DMS53 (cell line): ENCODE measurements at regions not wholly inside any gene's neighbourhood (a gene's known extent, or its start where the extent isn't known, plus 50 kb on each side); places are given as distances from the start of the nearest gene placed in this dataset.

Experiments
- DNase-seq: peaks from one replicate; lab custom pipeline; 2025; lab: John Stamatoyannopoulos, UW

- DNase-seq: no peak
These were observed 208.9 kb downstream of the ASB1 start for GRCh38 chr2:238635647-238636051.

- DNase-seq: no peak
These were observed 209.7 kb downstream of the ASB1 start for GRCh38 chr2:238636269-238637073.

GRCh38 chr2:238638100-238638981 lies 209.5 kb upstream of the TWIST2 start:
- DNase-seq: no peak

GRCh38 chr2:238638982-238639628 lies 208.8 kb upstream of the TWIST2 start:
- no peak for DNase-seq

GRCh38 chr2:238640486-238640885 lies 207.4 kb upstream of the TWIST2 start:
- DNase-seq: no peak

- no peak for DNase-seq
These were observed 204.9 kb upstream of the TWIST2 start for GRCh38 chr2:238642973-238643372.

GRCh38 chr2:238643400-238643907 lies 204.4 kb upstream of the TWIST2 start:
- no peak for DNase-seq

- DNase-seq: peak; percentile 60
These were observed 203.5 kb upstream of the TWIST2 start for GRCh38 chr2:238644095-238645081.

- no peak for DNase-seq
These were observed 202.8 kb upstream of the TWIST2 start for GRCh38 chr2:238645095-238645494.

GRCh38 chr2:238645716-238646115 lies 202.2 kb upstream of the TWIST2 start:
- DNase-seq: no peak

- no peak for DNase-seq
These were observed 201.6 kb upstream of the TWIST2 start for GRCh38 chr2:238646281-238646680.

GRCh38 chr2:238646803-238647202 lies 201.1 kb upstream of the TWIST2 start:
- DNase-seq: no peak

GRCh38 chr2:238649123-238649522 lies 198.8 kb upstream of the TWIST2 start:
- DNase-seq: no peak

GRCh38 chr2:238649936-238650518 lies 197.9 kb upstream of the TWIST2 start:
- DNase-seq: no peak

GRCh38 chr2:238650536-238650935 lies 197.3 kb upstream of the TWIST2 start:
- no peak for DNase-seq

- no peak for DNase-seq
These were observed 196.4 kb upstream of the TWIST2 start for GRCh38 chr2:238651306-238652052.

- DNase-seq: no peak
These were observed 195.7 kb upstream of the TWIST2 start for GRCh38 chr2:238652053-238652770.

- no peak for DNase-seq
These were observed 195.1 kb upstream of the TWIST2 start for GRCh38 chr2:238652771-238653157.

- no peak for DNase-seq
These were observed 194.3 kb upstream of the TWIST2 start for GRCh38 chr2:238653431-238654109.
